TTC549 (cell line): ENCODE measurements at regions not wholly inside any gene's neighbourhood (a gene's known extent, or its start where the extent isn't known, plus 50 kb on each side); places are given as distances from the start of the nearest gene placed in this dataset.

ENCODE experiments used
- FAIRE-seq: peaks from 2 replicates; lab custom pipeline; 2012; peaks lifted over from hg19 to GRCh38; lab: Jason Lieb, UNC

GRCh38 chr5:98570010-98570409, 203.5 kb upstream of the RGMB start:
- no peak for FAIRE-seq

GRCh38 chr5:98570661-98571191, 202.7 kb upstream of the RGMB start:
- no peak for FAIRE-seq

- no peak for FAIRE-seq
These were observed 199.6 kb upstream of the RGMB start for GRCh38 chr5:98573834-98574320.

GRCh38 chr5:98576275-98576674, 197.2 kb upstream of the RGMB start:
- FAIRE-seq, result no peak

- no peak for FAIRE-seq
These were observed 195.0 kb upstream of the RGMB start for GRCh38 chr5:98578438-98578837.

GRCh38 chr5:98581112-98581997, 192.1 kb upstream of the RGMB start:
- FAIRE-seq, result no peak

- no peak for FAIRE-seq
These were observed 189.9 kb upstream of the RGMB start for GRCh38 chr5:98583586-98583985.

GRCh38 chr5:98585661-98586310, 187.7 kb upstream of the RGMB start:
- FAIRE-seq, result no peak

GRCh38 chr5:98586581-98586980, 186.9 kb upstream of the RGMB start:
- FAIRE-seq, result no peak

- no peak for FAIRE-seq
These were observed 186.3 kb upstream of the RGMB start for GRCh38 chr5:98587166-98587565.

GRCh38 chr5:98588215-98588614, 185.2 kb upstream of the RGMB start:
- no peak for FAIRE-seq

- FAIRE-seq, result no peak
These were observed 180.0 kb upstream of the RGMB start for GRCh38 chr5:98593418-98593817.

- no peak for FAIRE-seq
These were observed 179.4 kb upstream of the RGMB start for GRCh38 chr5:98594098-98594497.

GRCh38 chr5:98599016-98599415, 174.4 kb upstream of the RGMB start:
- no peak for FAIRE-seq

- FAIRE-seq, result no peak
These were observed 170.8 kb upstream of the RGMB start for GRCh38 chr5:98602534-98603112.

GRCh38 chr5:98603456-98603855, 170.0 kb upstream of the RGMB start:
- no peak for FAIRE-seq

GRCh38 chr5:98604301-98604700, 169.2 kb upstream of the RGMB start:
- FAIRE-seq, result no peak

GRCh38 chr5:98604721-98605425, 168.6 kb upstream of the RGMB start:
- FAIRE-seq, result no peak

- no peak for FAIRE-seq
These were observed 168.0 kb upstream of the RGMB start for GRCh38 chr5:98605426-98605825.

- FAIRE-seq, result no peak
These were observed 166.5 kb upstream of the RGMB start for GRCh38 chr5:98606961-98607360.

- no peak for FAIRE-seq
These were observed 165.4 kb upstream of the RGMB start for GRCh38 chr5:98608052-98608451.

GRCh38 chr5:98614341-98614740, 159.1 kb upstream of the RGMB start:
- FAIRE-seq, result no peak
